ENCODE measurements at regions not wholly inside any gene's neighbourhood (a gene's known extent, or its start where the extent isn't known, plus 50 kb on each side); places are given as distances from the start of the nearest gene placed in this dataset.

DNA sequence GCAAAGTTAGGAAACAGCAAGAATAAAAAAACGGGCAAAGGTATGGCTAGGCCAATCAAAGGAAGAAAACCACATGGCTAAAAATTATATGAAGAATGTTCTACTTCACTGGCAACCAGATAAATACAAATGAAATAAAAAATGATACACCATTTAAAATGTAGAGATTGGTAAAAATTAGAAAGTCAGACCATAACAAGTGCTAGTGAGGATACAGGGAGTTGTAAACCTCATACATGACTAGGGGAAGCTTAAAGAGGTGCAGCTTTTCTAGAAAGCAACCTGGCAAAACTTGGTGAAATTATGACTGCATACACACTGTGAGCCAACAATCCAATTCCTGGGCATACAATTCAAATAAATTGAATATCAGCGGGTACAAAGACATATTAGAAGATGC, 119.0 kb upstream of the LIFR start:
- TF ChIP-seq POLR2AphosphoS5 (IDR thresholded peaks at IDR 0.05; ENCODE audit: low read depth, low read length): no peak
- no peak for TF ChIP-seq TAF1 (IDR thresholded peaks at IDR 0.05; ENCODE audit: borderline replicate concordance, insufficient read depth, low read length)
- TF ChIP-seq FOXP2 (optimal IDR thresholded peaks at IDR 0.05; ENCODE audit: borderline replicate concordance, extremely low read depth, extremely low read length, insufficient read depth): no peak
- TF ChIP-seq, protein P1, sequence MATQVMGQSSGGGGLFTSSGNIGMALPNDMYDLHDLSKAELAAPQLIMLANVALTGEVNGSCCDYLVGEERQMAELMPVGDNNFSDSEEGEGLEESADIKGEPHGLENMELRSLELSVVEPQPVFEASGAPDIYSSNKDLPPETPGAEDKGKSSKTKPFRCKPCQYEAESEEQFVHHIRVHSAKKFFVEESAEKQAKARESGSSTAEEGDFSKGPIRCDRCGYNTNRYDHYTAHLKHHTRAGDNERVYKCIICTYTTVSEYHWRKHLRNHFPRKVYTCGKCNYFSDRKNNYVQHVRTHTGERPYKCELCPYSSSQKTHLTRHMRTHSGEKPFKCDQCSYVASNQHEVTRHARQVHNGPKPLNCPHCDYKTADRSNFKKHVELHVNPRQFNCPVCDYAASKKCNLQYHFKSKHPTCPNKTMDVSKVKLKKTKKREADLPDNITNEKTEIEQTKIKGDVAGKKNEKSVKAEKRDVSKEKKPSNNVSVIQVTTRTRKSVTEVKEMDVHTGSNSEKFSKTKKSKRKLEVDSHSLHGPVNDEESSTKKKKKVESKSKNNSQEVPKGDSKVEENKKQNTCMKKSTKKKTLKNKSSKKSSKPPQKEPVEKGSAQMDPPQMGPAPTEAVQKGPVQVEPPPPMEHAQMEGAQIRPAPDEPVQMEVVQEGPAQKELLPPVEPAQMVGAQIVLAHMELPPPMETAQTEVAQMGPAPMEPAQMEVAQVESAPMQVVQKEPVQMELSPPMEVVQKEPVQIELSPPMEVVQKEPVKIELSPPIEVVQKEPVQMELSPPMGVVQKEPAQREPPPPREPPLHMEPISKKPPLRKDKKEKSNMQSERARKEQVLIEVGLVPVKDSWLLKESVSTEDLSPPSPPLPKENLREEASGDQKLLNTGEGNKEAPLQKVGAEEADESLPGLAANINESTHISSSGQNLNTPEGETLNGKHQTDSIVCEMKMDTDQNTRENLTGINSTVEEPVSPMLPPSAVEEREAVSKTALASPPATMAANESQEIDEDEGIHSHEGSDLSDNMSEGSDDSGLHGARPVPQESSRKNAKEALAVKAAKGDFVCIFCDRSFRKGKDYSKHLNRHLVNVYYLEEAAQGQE (IDR thresholded peaks at IDR 0.05; ENCODE audit: insufficient read depth in 1 of 2, low read depth in 2 of 2, low read length in 2 of 2): no peak
- TF ChIP-seq SIN3A (IDR thresholded peaks at IDR 0.05; ENCODE audit: borderline replicate concordance, insufficient read depth, low read length): no peak

All from PFSK-1 (cell line).